ENCODE measurements at regions not wholly inside any gene's neighbourhood (a gene's known extent, or its start where the extent isn't known, plus 50 kb on each side); places are given as distances from the start of the nearest gene placed in this dataset.

GRCh38 chr10:6342096-6342685 lies 139.5 kb downstream of the PFKFB3 start:
- DNase-seq, result no peak

GRCh38 chr10:6343305-6344010 lies 140.7 kb downstream of the PFKFB3 start:
- DNase-seq, result no peak

- no peak for DNase-seq
Measured at GRCh38 chr10:6345404-6345803, 142.7 kb downstream of the PFKFB3 start.

GRCh38 chr10:6346631-6347030 lies 143.9 kb downstream of the PFKFB3 start:
- DNase-seq, result no peak

- DNase-seq, result peak in 2 of 4 experiments; percentile 24 to 43
Measured at GRCh38 chr10:6347391-6347951, 144.7 kb downstream of the PFKFB3 start.

GRCh38 chr10:6348096-6348874 lies 145.6 kb downstream of the PFKFB3 start:
- DNase-seq, result peak; percentile 86 to 95 (median 92)

GRCh38 chr10:6349846-6350535 lies 147.3 kb downstream of the PFKFB3 start:
- DNase-seq, result no peak

GRCh38 chr10:6350609-6351008 lies 147.9 kb downstream of the PFKFB3 start:
- no peak for DNase-seq

GRCh38 chr10:6351495-6351894 lies 148.8 kb downstream of the PFKFB3 start:
- DNase-seq, result peak; percentile 63 to 79 (median 72)

- DNase-seq, result no peak
Measured at GRCh38 chr10:6353526-6353925, 150.8 kb downstream of the PFKFB3 start.

GRCh38 chr10:6354168-6354772 lies 151.5 kb downstream of the PFKFB3 start:
- DNase-seq, result no peak

- no peak for DNase-seq
Measured at GRCh38 chr10:6356280-6356793, 153.6 kb downstream of the PFKFB3 start.

- no peak for DNase-seq
Measured at GRCh38 chr10:6361869-6362268, 159.1 kb downstream of the PFKFB3 start.

GRCh38 chr10:6362879-6363278 lies 160.1 kb downstream of the PFKFB3 start:
- DNase-seq, result no peak

- peak; percentile 27 to 71 (median 54) for DNase-seq
Measured at GRCh38 chr10:6363511-6363910, 160.8 kb downstream of the PFKFB3 start.

- DNase-seq, result no peak
Measured at GRCh38 chr10:6364283-6364682, 161.6 kb downstream of the PFKFB3 start.

GRCh38 chr10:6364893-6365292 lies 162.2 kb downstream of the PFKFB3 start:
- DNase-seq, result no peak

GRCh38 chr10:6365384-6365783 lies 162.7 kb downstream of the PFKFB3 start:
- DNase-seq, result no peak
